C1 segment of cervical spinal cord (tissue), 14 donors: ENCODE measurements at regions not wholly inside any gene's neighbourhood (a gene's known extent, or its start where the extent isn't known, plus 50 kb on each side); places are given as distances from the start of the nearest gene placed in this dataset.

ENCODE experiments used
- DNase-seq, 14 donors: peaks; one replicate each; lab custom pipeline; 2025; lab: John Stamatoyannopoulos, UW

GRCh38 chr4:100130964-100131363 lies 59.3 kb downstream of the DDIT4L start:
- no peak for DNase-seq

GRCh38 chr4:100130491-100130890 lies 59.8 kb downstream of the DDIT4L start:
- DNase-seq: no peak

GRCh38 chr4:100129774-100130173 lies 60.5 kb downstream of the DDIT4L start:
- no peak for DNase-seq

- no peak for DNase-seq
These were observed 61.9 kb downstream of the DDIT4L start for GRCh38 chr4:100128338-100128737.

- DNase-seq: no peak
These were observed 65.6 kb downstream of the DDIT4L start for GRCh38 chr4:100124715-100125114.

- no peak for DNase-seq
These were observed 72.1 kb downstream of the DDIT4L start for GRCh38 chr4:100118181-100118580.

- no peak for DNase-seq
These were observed 72.5 kb downstream of the DDIT4L start for GRCh38 chr4:100117750-100118149.

GRCh38 chr4:100114909-100115308 lies 75.4 kb downstream of the DDIT4L start:
- DNase-seq: no peak

- DNase-seq: no peak
These were observed 76.5 kb downstream of the DDIT4L start for GRCh38 chr4:100113732-100114131.

- DNase-seq: no peak
These were observed 77.2 kb downstream of the DDIT4L start for GRCh38 chr4:100113096-100113495.

GRCh38 chr4:100109921-100110320 lies 80.3 kb downstream of the DDIT4L start:
- DNase-seq: no peak

GRCh38 chr4:100108869-100109268 lies 81.4 kb downstream of the DDIT4L start:
- DNase-seq: no peak

GRCh38 chr4:100106982-100107381 lies 83.3 kb downstream of the DDIT4L start:
- DNase-seq: no peak

GRCh38 chr4:100103671-100104070 lies 86.6 kb downstream of the DDIT4L start:
- DNase-seq: no peak

GRCh38 chr4:100100985-100101384 lies 89.3 kb downstream of the DDIT4L start:
- DNase-seq: no peak

- no peak for DNase-seq
These were observed 90.5 kb downstream of the DDIT4L start for GRCh38 chr4:100099746-100100145.

- no peak for DNase-seq
These were observed 91.6 kb downstream of the DDIT4L start for GRCh38 chr4:100098681-100099080.

- peak in 3 of 14 donors; percentile 1 to 19 (median 10) for DNase-seq
These were observed 92.2 kb downstream of the DDIT4L start for GRCh38 chr4:100098011-100098545.

- peak in 9 of 14 donors; percentile 1 to 44 (median 7) for DNase-seq
These were observed 94.3 kb downstream of the DDIT4L start for GRCh38 chr4:100095729-100096595.

- DNase-seq: peak in 11 of 14 donors; percentile 2 to 77 (median 20)
These were observed 97.0 kb downstream of the DDIT4L start for GRCh38 chr4:100093091-100093866.

- no peak for DNase-seq
These were observed 102.5 kb downstream of the DDIT4L start for GRCh38 chr4:100087743-100088142.

GRCh38 chr4:100086766-100087431 lies 103.4 kb downstream of the DDIT4L start:
- DNase-seq: no peak
